ENCODE measurements at regions not wholly inside any gene's neighbourhood (a gene's known extent, or its start where the extent isn't known, plus 50 kb on each side); places are given as distances from the start of the nearest gene placed in this dataset.

DNA sequence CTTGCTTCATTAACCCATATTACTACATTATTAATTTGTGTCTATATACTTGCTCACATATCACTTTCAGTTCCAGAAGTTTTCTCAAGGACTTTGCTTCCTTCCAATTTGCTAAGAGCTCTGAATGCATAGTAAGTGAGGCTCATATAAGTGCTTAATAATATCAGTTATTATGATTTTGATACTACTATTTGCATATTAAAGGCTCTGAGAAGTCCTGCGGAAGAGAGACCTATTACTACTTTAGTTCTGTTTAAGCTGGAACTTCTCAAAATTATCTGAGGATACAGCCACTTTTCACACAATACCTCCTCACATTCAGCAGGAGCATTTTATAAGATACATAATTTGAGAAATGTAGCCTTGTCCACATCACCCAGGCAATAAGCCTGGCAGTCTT, 81.6 kb downstream of the GJD2 start:
- BruUV-seq (replicated peaks), result no TSS peak
- no peaks in the 10 kb centered on the region for H3K9me3 Mint-ChIP-seq (ENCODE audit: low read depth, unreplicated experiment)
- no peak overlapping the region for H3K4me3 Mint-ChIP-seq (ENCODE audit: low read depth, unreplicated experiment)
- no peak overlapping the region for H3K27ac Mint-ChIP-seq (ENCODE audit: unreplicated experiment)
- CTCF ChIA-PET, result no interaction called here
- peaks cover 29% of the 10 kb centered on the region for H3K27me3 Mint-ChIP-seq (ENCODE audit: unreplicated experiment)
- TF ChIP-seq, protein P1, sequence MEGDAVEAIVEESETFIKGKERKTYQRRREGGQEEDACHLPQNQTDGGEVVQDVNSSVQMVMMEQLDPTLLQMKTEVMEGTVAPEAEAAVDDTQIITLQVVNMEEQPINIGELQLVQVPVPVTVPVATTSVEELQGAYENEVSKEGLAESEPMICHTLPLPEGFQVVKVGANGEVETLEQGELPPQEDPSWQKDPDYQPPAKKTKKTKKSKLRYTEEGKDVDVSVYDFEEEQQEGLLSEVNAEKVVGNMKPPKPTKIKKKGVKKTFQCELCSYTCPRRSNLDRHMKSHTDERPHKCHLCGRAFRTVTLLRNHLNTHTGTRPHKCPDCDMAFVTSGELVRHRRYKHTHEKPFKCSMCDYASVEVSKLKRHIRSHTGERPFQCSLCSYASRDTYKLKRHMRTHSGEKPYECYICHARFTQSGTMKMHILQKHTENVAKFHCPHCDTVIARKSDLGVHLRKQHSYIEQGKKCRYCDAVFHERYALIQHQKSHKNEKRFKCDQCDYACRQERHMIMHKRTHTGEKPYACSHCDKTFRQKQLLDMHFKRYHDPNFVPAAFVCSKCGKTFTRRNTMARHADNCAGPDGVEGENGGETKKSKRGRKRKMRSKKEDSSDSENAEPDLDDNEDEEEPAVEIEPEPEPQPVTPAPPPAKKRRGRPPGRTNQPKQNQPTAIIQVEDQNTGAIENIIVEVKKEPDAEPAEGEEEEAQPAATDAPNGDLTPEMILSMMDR (IDR thresholded peaks at IDR 0.05; ENCODE audit: unreplicated experiment), result no peak
- DNase-seq, result no peak
- no peaks in the 10 kb centered on the region for H3K36me3 Mint-ChIP-seq (ENCODE audit: insufficient read depth, unreplicated experiment)
- H3K4me1 Mint-ChIP-seq (ENCODE audit: low read depth, unreplicated experiment), result no peaks in the 10 kb centered on the region
- intact Hi-C loops (cut with micrococcal nuclease; ENCODE audit: unreplicated experiment), result no loop called here

DNA sequence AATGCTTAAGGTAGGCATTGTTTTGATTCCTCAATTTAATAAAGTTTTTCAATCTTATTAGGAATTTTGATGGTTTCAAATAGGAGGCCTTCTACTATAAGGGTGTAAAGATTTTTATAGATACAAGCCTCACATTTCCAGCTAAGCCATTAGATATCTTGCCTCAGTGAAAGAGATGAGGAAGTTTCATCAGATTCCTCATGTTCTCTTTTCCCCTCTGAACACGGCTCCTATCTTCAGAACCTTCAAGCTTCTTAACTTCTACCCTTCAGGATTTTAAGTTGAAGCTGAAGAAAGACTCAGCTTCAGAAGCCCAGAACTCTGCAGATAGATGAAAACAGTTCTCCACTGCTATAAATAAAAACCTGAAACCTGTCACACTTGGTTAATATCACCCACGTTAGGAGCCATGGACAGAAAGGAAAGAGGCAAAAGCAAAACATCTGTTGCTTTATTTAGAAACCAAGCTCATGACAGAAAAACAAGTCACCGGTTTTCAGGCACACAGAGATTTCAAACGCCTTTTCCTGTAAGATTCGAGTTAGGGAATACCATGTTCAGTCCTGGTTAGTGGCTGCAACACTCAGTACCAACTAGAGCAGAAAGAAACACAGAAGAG, 82.2 kb upstream of the GOLGA8B start:
- intact Hi-C loops (cut with micrococcal nuclease; ENCODE audit: unreplicated experiment), result no loop called here
- CTCF ChIA-PET, result no interaction called here
- Mint-ChIP-seq H3K9me3 (ENCODE audit: low read depth, unreplicated experiment) (no peaks in the 10 kb centered on the region), H3K27ac (ENCODE audit: unreplicated experiment) (no peak overlapping the region), H3K4me3 (ENCODE audit: low read depth, unreplicated experiment) (no peak overlapping the region), H3K36me3 (ENCODE audit: insufficient read depth, unreplicated experiment) (no peaks in the 10 kb centered on the region), H3K4me1 (ENCODE audit: low read depth, unreplicated experiment) (no peaks in the 10 kb centered on the region), H3K27me3 (ENCODE audit: unreplicated experiment) (peaks cover 43% of the 10 kb centered on the region)
- TF ChIP-seq, protein P1 (IDR thresholded peaks at IDR 0.05; ENCODE audit: unreplicated experiment), result no peak
- DNase-seq, result no peak
- BruUV-seq (replicated peaks), result no TSS peak

DNA sequence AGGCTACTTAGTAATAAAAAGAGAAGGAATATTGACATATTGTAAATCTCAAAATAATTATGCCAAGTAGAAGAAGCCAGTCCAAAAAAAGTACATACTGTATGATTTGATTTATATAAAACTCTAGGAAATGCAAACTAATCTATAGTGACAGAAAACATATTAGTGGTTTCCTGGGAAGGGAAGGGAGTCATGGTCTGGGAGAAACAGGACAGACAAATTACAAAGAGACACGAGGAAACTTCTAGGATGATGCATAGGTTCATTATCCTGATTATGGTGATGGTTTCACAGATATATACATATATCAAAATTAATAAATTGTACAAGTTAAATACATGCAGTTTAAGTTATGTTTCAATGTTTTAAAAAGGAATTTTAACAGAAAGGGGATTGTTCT, 81.0 kb upstream of the GOLGA8B start:
- intact Hi-C loops (cut with micrococcal nuclease; ENCODE audit: unreplicated experiment), result no loop called here
- Mint-ChIP-seq H3K9me3 (ENCODE audit: low read depth, unreplicated experiment) (no peaks in the 10 kb centered on the region), H3K27me3 (ENCODE audit: unreplicated experiment) (peaks cover 40% of the 10 kb centered on the region), H3K4me3 (ENCODE audit: low read depth, unreplicated experiment) (no peak overlapping the region), H3K27ac (ENCODE audit: unreplicated experiment) (no peak overlapping the region), H3K36me3 (ENCODE audit: insufficient read depth, unreplicated experiment) (no peaks in the 10 kb centered on the region), H3K4me1 (ENCODE audit: low read depth, unreplicated experiment) (no peaks in the 10 kb centered on the region)
- no peak for DNase-seq
- CTCF ChIA-PET, result no interaction called here
- no TSS peak for BruUV-seq (replicated peaks)
- TF ChIP-seq, protein P1 (IDR thresholded peaks at IDR 0.05; ENCODE audit: unreplicated experiment), result no peak

DNA sequence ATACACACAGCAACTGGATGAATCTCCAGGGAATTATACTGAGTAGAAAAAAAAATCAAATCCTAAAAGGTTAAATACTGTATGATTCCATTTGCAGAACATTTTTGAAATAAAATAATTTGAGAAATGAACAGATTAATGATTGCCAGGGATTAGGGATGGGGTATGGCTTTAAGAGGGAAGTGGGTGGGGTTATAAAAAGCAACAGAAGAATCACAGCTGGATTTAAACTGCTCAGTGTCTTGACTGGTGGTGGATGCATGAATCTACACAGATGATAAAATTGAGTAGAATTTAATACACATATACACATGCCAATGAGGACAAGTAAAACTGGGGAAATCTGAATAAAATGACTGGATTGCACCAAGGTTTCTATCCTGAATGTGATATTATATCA, 79.7 kb upstream of the GOLGA8B start:
- DNase-seq, result no peak
- Mint-ChIP-seq H3K4me3 (ENCODE audit: low read depth, unreplicated experiment) (no peak overlapping the region), H3K4me1 (ENCODE audit: low read depth, unreplicated experiment) (no peaks in the 10 kb centered on the region), H3K27me3 (ENCODE audit: unreplicated experiment) (peaks cover 40% of the 10 kb centered on the region), H3K36me3 (ENCODE audit: insufficient read depth, unreplicated experiment) (no peaks in the 10 kb centered on the region), H3K27ac (ENCODE audit: unreplicated experiment) (no peak overlapping the region), H3K9me3 (ENCODE audit: low read depth, unreplicated experiment) (no peaks in the 10 kb centered on the region)
- TF ChIP-seq, protein P1 (IDR thresholded peaks at IDR 0.05; ENCODE audit: unreplicated experiment), result no peak
- intact Hi-C loops (cut with micrococcal nuclease; ENCODE audit: unreplicated experiment), result loop anchor here (2.0 kb wide), 1 partner anchor 44 kb away; no protein-coding TSS in a partner anchor
- CTCF ChIA-PET, result no interaction called here
- no TSS peak for BruUV-seq (replicated peaks)
